Thyroid gland (tissue), 4 donors: ENCODE measurements at regions not wholly inside any gene's neighbourhood (a gene's known extent, or its start where the extent isn't known, plus 50 kb on each side); places are given as distances from the start of the nearest gene placed in this dataset.

Source experiments
- POLR2A ChIP-seq, 2 donors: fragments of 450-650 bp; IDR thresholded peaks; one replicate each; pipeline ENCODE4 v1.6.1; 2017; ENCODE audit warnings: antibody characterized with exemption in 2 of 2, mild to moderate bottlenecking in 2 of 2, moderate library complexity in 1 of 2
- TF ChIP-seq, protein P1 (sequence below), 6 experiments: fragments of 200-600 bp in 3 of 6; fragments of 450-650 bp in 3 of 6; sonication (generic) in 3 of 6; IDR thresholded peaks; one replicate each; pipeline ENCODE4 v1.5.1; 2016 to 2019; ENCODE audit warnings: antibody characterized with exemption in 6 of 6, mild to moderate bottlenecking in 2 of 6, inconsistent platforms in 1 of 6, moderate library complexity in 1 of 6

DNA sequence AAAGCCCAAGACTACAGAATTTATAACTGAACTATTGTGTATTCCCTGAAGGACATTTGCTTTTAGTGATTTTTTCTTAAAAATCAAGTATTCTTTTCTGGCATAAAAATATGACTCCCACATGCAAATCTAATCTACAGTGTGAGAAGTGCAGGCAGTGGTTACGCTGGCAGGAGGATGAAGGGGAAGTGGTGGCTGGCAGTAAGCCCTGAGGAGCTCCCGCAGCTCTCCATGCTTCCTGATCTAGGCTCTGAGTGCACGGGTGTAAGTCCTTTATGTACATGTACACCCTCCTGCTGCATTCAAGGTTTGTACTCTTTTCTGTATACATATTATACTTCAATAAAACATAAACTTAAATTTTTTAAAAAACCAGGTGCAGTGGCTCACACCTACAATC lies 67.5 kb upstream of the PRDX6 start:
- no peak for TF ChIP-seq POLR2A (IDR thresholded peaks at IDR 0.05)
- TF ChIP-seq, protein P1, sequence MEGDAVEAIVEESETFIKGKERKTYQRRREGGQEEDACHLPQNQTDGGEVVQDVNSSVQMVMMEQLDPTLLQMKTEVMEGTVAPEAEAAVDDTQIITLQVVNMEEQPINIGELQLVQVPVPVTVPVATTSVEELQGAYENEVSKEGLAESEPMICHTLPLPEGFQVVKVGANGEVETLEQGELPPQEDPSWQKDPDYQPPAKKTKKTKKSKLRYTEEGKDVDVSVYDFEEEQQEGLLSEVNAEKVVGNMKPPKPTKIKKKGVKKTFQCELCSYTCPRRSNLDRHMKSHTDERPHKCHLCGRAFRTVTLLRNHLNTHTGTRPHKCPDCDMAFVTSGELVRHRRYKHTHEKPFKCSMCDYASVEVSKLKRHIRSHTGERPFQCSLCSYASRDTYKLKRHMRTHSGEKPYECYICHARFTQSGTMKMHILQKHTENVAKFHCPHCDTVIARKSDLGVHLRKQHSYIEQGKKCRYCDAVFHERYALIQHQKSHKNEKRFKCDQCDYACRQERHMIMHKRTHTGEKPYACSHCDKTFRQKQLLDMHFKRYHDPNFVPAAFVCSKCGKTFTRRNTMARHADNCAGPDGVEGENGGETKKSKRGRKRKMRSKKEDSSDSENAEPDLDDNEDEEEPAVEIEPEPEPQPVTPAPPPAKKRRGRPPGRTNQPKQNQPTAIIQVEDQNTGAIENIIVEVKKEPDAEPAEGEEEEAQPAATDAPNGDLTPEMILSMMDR (IDR thresholded peaks at IDR 0.05), result no peak
